H1 (cell line): ENCODE measurements at regions not wholly inside any gene's neighbourhood (a gene's known extent, or its start where the extent isn't known, plus 50 kb on each side); places are given as distances from the start of the nearest gene placed in this dataset.

Source experiments
- CTCF ChIA-PET: fragments of 300-600 bp; sonication (Branson Sonifier 250); formaldehyde crosslinking; loops from one replicate; lab custom pipeline; 2021; ENCODE audit not compliant: partially characterized antibody; lab: Charles Lee
- POLR2A ChIA-PET: fragments of 300-600 bp; sonication (Branson Sonifier 250); formaldehyde crosslinking; loops from one replicate; lab custom pipeline; 2021; ENCODE audit warnings: inconsistent platforms; ENCODE audit not compliant: partially characterized antibody; lab: Charles Lee
- DNase-seq, 2 experiments: peaks; one replicate each; pipeline versions ENCODE4 v3.0.0 to v3.0.0-alpha.2; 2010 to 2022; ENCODE audit warnings: low spot score in 2 of 2, low read depth in 1 of 2, mixed read lengths in 1 of 2
- FAIRE-seq: peaks from 2 replicates; lab custom pipeline; 2011; peaks lifted over from hg19 to GRCh38; lab: Jason Lieb, UNC
- H2AFZ ChIP-seq: 2 replicates; pipeline ENCODE4 v1.8.1; 2012; ENCODE audit warnings: low read length, inconsistent platforms
- H2AK5ac ChIP-seq: 2 replicates; pipeline ENCODE4 v1.6.1; 2013; ENCODE audit warnings: low read depth, low read length
- H2BK120ac ChIP-seq: replicated peaks from 2 replicates; pipeline ENCODE3; 2013; ENCODE audit warnings: low read depth, low read length, inconsistent platforms
- H2BK12ac ChIP-seq: 2 replicates; pipeline ENCODE4 v1.6.1; 2013; ENCODE audit warnings: low read depth, low read length
- H2BK15ac ChIP-seq: 2 replicates; pipeline ENCODE4 v1.6.1; 2013; ENCODE audit warnings: low read length
- H2BK20ac ChIP-seq: 2 replicates; pipeline ENCODE4 v1.6.1; 2013; ENCODE audit warnings: low read length
- H2BK5ac ChIP-seq: 2 replicates; pipeline ENCODE4 v1.6.1; 2013; ENCODE audit warnings: low read depth, low read length
- H3K14ac ChIP-seq: 2 replicates; pipeline ENCODE4 v1.6.1; 2013; ENCODE audit warnings: inconsistent platforms; ENCODE audit not compliant: insufficient read length
- H3K18ac ChIP-seq: 2 replicates; pipeline ENCODE4 v1.6.1; 2013; ENCODE audit warnings: low read length; ENCODE audit errors: extremely low read depth
- H3K23ac ChIP-seq: 2 replicates; pipeline ENCODE4 v1.6.1; 2013; ENCODE audit warnings: inconsistent platforms; ENCODE audit not compliant: insufficient read length
- H3K23me2 ChIP-seq: 2 replicates; pipeline ENCODE4 v1.6.1; 2013; ENCODE audit warnings: low read depth, low read length
- H3K27ac ChIP-seq: 2 replicates; pipeline ENCODE4 v1.6.1; 2011; ENCODE audit warnings: low read depth, low read length, inconsistent platforms
- H3K27me3 ChIP-seq, 4 experiments: replicated peaks in 1 of 4; 1 replicate in 1 of 4; 2 replicates in 3 of 4; pipeline versions ENCODE4 v1.6.1 to v1.8.1; 2011 to 2013; ENCODE audit warnings: low read length in 3 of 4, mild to moderate bottlenecking in 3 of 4, inconsistent platforms in 2 of 4, mixed read lengths in 2 of 4, moderate library complexity in 1 of 4; ENCODE audit not compliant: control insufficient read depth in 3 of 4, insufficient read depth in 3 of 4; ENCODE audit errors: extremely low read depth in 1 of 4
- H3K36me3 ChIP-seq, 4 experiments: 2 replicates each; pipeline versions ENCODE4 v1.6.1 to v1.8.1; 2011 to 2013; ENCODE audit warnings: mild to moderate bottlenecking in 4 of 4, low read length in 3 of 4, moderate library complexity in 2 of 4, control low read depth in 1 of 4, inconsistent platforms in 1 of 4; ENCODE audit not compliant: insufficient read depth in 4 of 4, control insufficient read depth in 2 of 4
- H3K4ac ChIP-seq: replicated peaks from 2 replicates; pipeline ENCODE3; 2013; ENCODE audit warnings: low read length, low read depth, mixed read lengths, inconsistent platforms; ENCODE audit not compliant: insufficient read length
- H3K4me1 ChIP-seq, 4 experiments: replicated peaks in 1 of 4; 1 replicate in 1 of 4; 2 replicates in 3 of 4; pipeline versions ENCODE4 v1.6.1 to v1.8.1; 2011 to 2013; ENCODE audit warnings: low read length in 3 of 4, inconsistent platforms in 2 of 4, mixed read lengths in 1 of 4; ENCODE audit not compliant: insufficient read depth in 4 of 4, control insufficient read depth in 3 of 4
- H3K4me2 ChIP-seq, 2 experiments: 2 replicates each; pipeline versions ENCODE4 v1.6.1 to v1.8.1; 2011 to 2013; ENCODE audit warnings: low read depth in 2 of 2, low read length in 2 of 2, control low read depth in 1 of 2, inconsistent platforms in 1 of 2, mild to moderate bottlenecking in 1 of 2; ENCODE audit not compliant: insufficient read depth in 1 of 2
- H3K4me3 ChIP-seq, 4 experiments: fragments of 200-600, 300-600 bp in 1 of 4; sonication (generic), shearing (Covaris generic), sonication (Bioruptor Twin) in 1 of 4; 2 replicates each; pipeline versions ENCODE4 v1.5.1 to v1.8.1; 2011 to 2016; ENCODE audit warnings: low read length in 4 of 4, low read depth in 3 of 4, control low read depth in 2 of 4, inconsistent platforms in 2 of 4, mild to moderate bottlenecking in 2 of 4, mixed read lengths in 1 of 4, moderate library complexity in 1 of 4; ENCODE audit not compliant: insufficient read depth in 2 of 4; ENCODE audit errors: extremely low read depth in 1 of 4
- H3K56ac ChIP-seq: replicated peaks from 2 replicates; pipeline ENCODE3; 2013; ENCODE audit warnings: low read depth, mild to moderate bottlenecking, mixed read lengths, low read length, inconsistent platforms; ENCODE audit not compliant: insufficient read length
- H3K79me1 ChIP-seq: 2 replicates; pipeline ENCODE4 v1.6.1; 2013; ENCODE audit warnings: low read depth, low read length, control low read depth
- H3K79me2 ChIP-seq, 2 experiments: 2 replicates each; pipeline versions ENCODE4 v1.6.1 to v1.8.1; 2012 to 2013; ENCODE audit warnings: low read length in 2 of 2, mild to moderate bottlenecking in 2 of 2, inconsistent platforms in 1 of 2; ENCODE audit not compliant: insufficient read depth in 2 of 2, control insufficient read depth in 1 of 2
- H3K9ac ChIP-seq, 4 experiments: replicated peaks in 1 of 4; 1 replicate in 1 of 4; 2 replicates in 3 of 4; pipeline versions ENCODE4 v1.6.1 to v1.8.1; 2011 to 2013; ENCODE audit warnings: low read depth in 3 of 4, low read length in 3 of 4, control low read depth in 2 of 4, mild to moderate bottlenecking in 2 of 4, moderate library complexity in 2 of 4, inconsistent platforms in 1 of 4; ENCODE audit errors: extremely low read depth in 1 of 4
- H3K9me3 ChIP-seq, 2 experiments: 2 replicates each; pipeline versions ENCODE4 v1.6.1 to v1.8.1; 2012 to 2013; ENCODE audit warnings: mild to moderate bottlenecking in 2 of 2, moderate library complexity in 2 of 2, control low read depth in 1 of 2, inconsistent platforms in 1 of 2, low read depth in 1 of 2, low read length in 1 of 2, mixed read lengths in 1 of 2; ENCODE audit not compliant: insufficient read depth in 2 of 2
- H4K20me1 ChIP-seq, 2 experiments: replicated peaks in 1 of 2; 2 replicates each; pipeline versions ENCODE3 to v1.8.1; 2011 to 2013; ENCODE audit warnings: inconsistent platforms in 2 of 2, low read length in 2 of 2, mild to moderate bottlenecking in 1 of 2; ENCODE audit not compliant: insufficient read depth in 2 of 2, control insufficient read depth in 1 of 2
- H4K5ac ChIP-seq: 2 replicates; pipeline ENCODE4 v1.6.1; 2013; ENCODE audit warnings: low read length, low read depth, mixed read lengths, inconsistent platforms; ENCODE audit not compliant: insufficient read length
- H4K8ac ChIP-seq: 2 replicates; pipeline ENCODE4 v1.8.0; 2013; ENCODE audit warnings: mild to moderate bottlenecking, moderate library complexity, low read length, inconsistent platforms; ENCODE audit not compliant: insufficient read depth; ENCODE audit errors: extremely low read depth
- H4K91ac ChIP-seq: replicated peaks from 2 replicates; pipeline ENCODE3; 2013; ENCODE audit warnings: low read length, mixed read lengths, inconsistent platforms; ENCODE audit not compliant: insufficient read length
- CHD2 ChIP-seq: IDR thresholded peaks from 2 replicates; pipeline ENCODE4 v1.6.1; 2012; ENCODE audit warnings: low read length, improper control_type of control experiment
- E2F6 ChIP-seq: IDR thresholded peaks from 2 replicates; pipeline ENCODE4 v1.6.1; 2012; ENCODE audit warnings: inconsistent platforms
- EGR1 ChIP-seq: IDR thresholded peaks from 2 replicates; pipeline ENCODE4 v1.6.1; 2011; ENCODE audit warnings: low read depth, low read length, borderline replicate concordance
- JUND ChIP-seq: IDR thresholded peaks from 2 replicates; pipeline ENCODE4 v1.6.1; 2011; ENCODE audit warnings: mild to moderate bottlenecking, improper control_type of control experiment, low read length
- KDM1A ChIP-seq: fragments of 200-600, 300-600 bp; sonication (generic); IDR thresholded peaks from 2 replicates; pipeline ENCODE4 v1.7.1; 2016; ENCODE audit warnings: mild to moderate bottlenecking, low read length, borderline replicate concordance
- MAX ChIP-seq: IDR thresholded peaks from 2 replicates; pipeline ENCODE4 v1.6.1; 2012; ENCODE audit warnings: inconsistent platforms
- POLR2AphosphoS5 ChIP-seq: IDR thresholded peaks from 2 replicates; pipeline ENCODE4 v1.6.1; 2011; ENCODE audit warnings: low read depth, low read length
- POU5F1 ChIP-seq: IDR thresholded peaks from 2 replicates; pipeline ENCODE4 v1.6.1; 2011; ENCODE audit warnings: low read depth, mild to moderate bottlenecking, low read length, moderate library complexity
- RBBP5 ChIP-seq: IDR thresholded peaks from 2 replicates; pipeline ENCODE4 v1.7.1; 2012; ENCODE audit warnings: low read depth, mild to moderate bottlenecking, inconsistent platforms, low read length, moderate library complexity, borderline replicate concordance
- SP2 ChIP-seq: IDR thresholded peaks from 2 replicates; pipeline ENCODE4 v1.6.1; 2012; ENCODE audit warnings: mild to moderate bottlenecking, low read length, inconsistent platforms
- TAF1 ChIP-seq: IDR thresholded peaks from 2 replicates; pipeline ENCODE4 v1.6.1; 2011; ENCODE audit warnings: mild to moderate bottlenecking, low read depth, low read length
- TCF12 ChIP-seq: IDR thresholded peaks from 2 replicates; pipeline ENCODE4 v1.6.1; 2011; ENCODE audit warnings: low read depth, mild to moderate bottlenecking, low read length
- ZNF274 ChIP-seq: IDR thresholded peaks from 2 replicates; pipeline ENCODE4 v1.7.0; 2012; ENCODE audit warnings: low read length, borderline replicate concordance; ENCODE audit errors: extremely low read depth
- TF ChIP-seq, protein P1 (sequence below), 3 experiments: IDR thresholded peaks; 1 replicate in 2 of 3; 2 replicates in 1 of 3; pipeline versions ENCODE4 v1.5.1 to v1.6.1; 2011; ENCODE audit warnings: low read length in 3 of 3, mild to moderate bottlenecking in 3 of 3, inconsistent platforms in 2 of 3, low read depth in 1 of 3, moderate library complexity in 1 of 3; ENCODE audit not compliant: insufficient read depth in 1 of 3; ENCODE audit errors: control extremely low read depth in 1 of 3

GRCh38 chr2:7411691-7412090, 494.5 kb downstream of the RNF144A start:
- Histone ChIP-seq H4K8ac (no peak overlapping the region), H2AK5ac (no peak overlapping the region), H3K79me2 (no peaks in the 10 kb centered on the region), H3K4me1 (no peaks in the 10 kb centered on the region; a peak in 1 of 7 replicates), H3K9ac (no peak overlapping the region), H3K56ac (no peak overlapping the region), H2BK20ac (no peak overlapping the region), H3K9me3 (no peaks in the 10 kb centered on the region), H2AFZ (no peak overlapping the region), H4K20me1 (no peaks in the 10 kb centered on the region), H3K4me2 (no peak overlapping the region), H3K36me3 (no peaks in the 10 kb centered on the region), H2BK120ac (no peak overlapping the region), H3K18ac (no peak overlapping the region), H3K14ac (no peak overlapping the region), H4K5ac (no peak overlapping the region), H3K4me3 (no peak overlapping the region), H3K23me2 (no peaks in the 10 kb centered on the region), H2BK15ac (no peak overlapping the region), H4K91ac (no peak overlapping the region), H3K27ac (no peak overlapping the region), H2BK12ac (no peak overlapping the region), H3K27me3 (no peaks in the 10 kb centered on the region), H3K79me1 (no peaks in the 10 kb centered on the region), H3K4ac (no peak overlapping the region), H3K23ac (no peak overlapping the region), H2BK5ac (no peak overlapping the region)
- DNase-seq (no peak), FAIRE-seq (no peak)
- POLR2A ChIA-PET, result no interaction called here
- CTCF ChIA-PET, result no interaction called here
- TF ChIP-seq SP2 (no peak), KDM1A (no peak), EGR1 (no peak), RBBP5 (no peak), TAF1 (no peak), POLR2AphosphoS5 (no peak), POU5F1 (no peak), ZNF274 (no peak), MAX (no peak), JUND (no peak), E2F6 (no peak), CHD2 (no peak), TCF12 (no peak)
- TF ChIP-seq, protein P1, sequence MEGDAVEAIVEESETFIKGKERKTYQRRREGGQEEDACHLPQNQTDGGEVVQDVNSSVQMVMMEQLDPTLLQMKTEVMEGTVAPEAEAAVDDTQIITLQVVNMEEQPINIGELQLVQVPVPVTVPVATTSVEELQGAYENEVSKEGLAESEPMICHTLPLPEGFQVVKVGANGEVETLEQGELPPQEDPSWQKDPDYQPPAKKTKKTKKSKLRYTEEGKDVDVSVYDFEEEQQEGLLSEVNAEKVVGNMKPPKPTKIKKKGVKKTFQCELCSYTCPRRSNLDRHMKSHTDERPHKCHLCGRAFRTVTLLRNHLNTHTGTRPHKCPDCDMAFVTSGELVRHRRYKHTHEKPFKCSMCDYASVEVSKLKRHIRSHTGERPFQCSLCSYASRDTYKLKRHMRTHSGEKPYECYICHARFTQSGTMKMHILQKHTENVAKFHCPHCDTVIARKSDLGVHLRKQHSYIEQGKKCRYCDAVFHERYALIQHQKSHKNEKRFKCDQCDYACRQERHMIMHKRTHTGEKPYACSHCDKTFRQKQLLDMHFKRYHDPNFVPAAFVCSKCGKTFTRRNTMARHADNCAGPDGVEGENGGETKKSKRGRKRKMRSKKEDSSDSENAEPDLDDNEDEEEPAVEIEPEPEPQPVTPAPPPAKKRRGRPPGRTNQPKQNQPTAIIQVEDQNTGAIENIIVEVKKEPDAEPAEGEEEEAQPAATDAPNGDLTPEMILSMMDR (IDR thresholded peaks at IDR 0.05; ENCODE audit: control extremely low read depth in 1 of 3, insufficient read depth in 1 of 3, low read depth in 1 of 3, low read length in 3 of 3), result no peak
